GM21529 (cell line): ENCODE measurements at regions not wholly inside any gene's neighbourhood (a gene's known extent, or its start where the extent isn't known, plus 50 kb on each side); places are given as distances from the start of the nearest gene placed in this dataset.
A peak's percentile ranks its signal among the peaks of the same experiment; 100 is the strongest.
"Not testable (repeated sequence)": the region's sequence is repeated elsewhere in the genome, so short reads cannot be mapped to it uniquely, and the experiment has no call there.

Experiments
- ATAC-seq: cut with Tn5 transposase; IDR thresholded peaks from one replicate; pipeline ENCODE4 v1.9.1; 2021; ENCODE audit not compliant: unreplicated experiment

DNA sequence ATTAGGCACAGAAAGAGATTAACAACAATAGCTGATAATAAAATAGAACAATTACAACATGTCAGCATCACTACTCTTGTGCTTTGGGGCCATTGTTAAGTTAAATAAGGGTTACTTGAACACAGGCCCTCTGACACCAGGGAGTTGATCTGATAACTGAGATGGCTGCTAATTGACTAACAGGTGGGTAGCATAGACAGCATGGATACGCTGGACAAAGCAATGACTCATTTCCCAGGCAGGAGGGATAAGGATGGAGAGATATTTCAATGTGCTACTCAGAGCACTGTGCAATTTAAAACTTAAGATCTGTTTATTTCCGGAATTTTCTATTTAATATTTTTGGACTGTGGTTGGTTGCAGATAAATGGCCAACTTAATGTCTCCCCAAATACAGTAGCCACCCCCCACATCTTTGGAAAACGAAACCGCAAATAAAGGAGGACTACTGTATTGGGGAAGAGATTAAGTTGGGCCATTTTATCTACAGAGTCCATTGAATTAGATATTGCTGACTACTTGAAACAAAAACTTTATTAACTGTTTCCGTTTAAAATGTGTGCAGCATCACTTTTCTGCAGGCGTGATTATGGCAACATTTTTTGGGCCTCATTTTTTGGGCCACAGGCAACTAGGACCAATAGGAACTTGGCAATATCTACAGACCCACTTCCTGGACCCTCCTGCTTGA is 200.6 kb upstream of the KLF3 start:
- ATAC-seq, result no peak

DNA sequence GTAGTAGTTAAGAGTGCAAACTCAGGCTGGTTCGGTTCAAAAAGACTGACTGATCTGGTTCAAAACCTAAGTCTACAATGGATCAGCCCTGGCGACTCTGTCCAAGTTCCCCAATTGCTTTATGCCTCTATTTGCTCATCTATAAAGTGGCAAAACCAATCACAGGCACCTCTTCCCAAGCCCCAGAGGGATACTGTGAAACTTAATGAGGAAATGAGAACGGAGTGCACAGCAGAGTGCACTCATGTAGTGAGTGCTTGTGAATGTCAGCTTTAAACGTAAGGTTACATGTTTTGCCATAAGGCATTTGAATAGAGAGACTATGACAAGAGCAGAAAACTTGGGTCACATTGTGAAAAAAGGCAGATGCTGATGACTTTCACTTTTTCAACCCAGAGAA is 199.7 kb upstream of the KLF3 start:
- no peak for ATAC-seq

DNA sequence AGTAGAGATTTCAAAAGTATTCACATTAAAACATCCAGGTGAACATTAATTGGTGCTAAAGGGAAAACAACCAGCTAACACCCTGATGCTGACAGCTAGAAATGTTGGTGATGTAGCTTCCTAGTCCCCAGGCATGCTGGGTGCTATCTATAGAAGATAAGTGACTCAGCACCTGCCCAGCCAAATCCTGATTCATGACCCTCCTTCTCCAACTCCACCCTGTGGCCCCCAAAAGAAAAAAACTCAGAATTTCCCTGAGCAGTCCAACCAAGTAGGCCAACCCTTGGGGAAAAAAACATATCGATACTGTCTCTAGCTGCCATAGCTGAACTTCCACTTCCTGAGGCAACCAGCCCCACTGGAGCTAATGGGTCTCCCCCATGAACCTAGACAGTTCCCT is 197.6 kb upstream of the KLF3 start:
- ATAC-seq, result no peak

DNA sequence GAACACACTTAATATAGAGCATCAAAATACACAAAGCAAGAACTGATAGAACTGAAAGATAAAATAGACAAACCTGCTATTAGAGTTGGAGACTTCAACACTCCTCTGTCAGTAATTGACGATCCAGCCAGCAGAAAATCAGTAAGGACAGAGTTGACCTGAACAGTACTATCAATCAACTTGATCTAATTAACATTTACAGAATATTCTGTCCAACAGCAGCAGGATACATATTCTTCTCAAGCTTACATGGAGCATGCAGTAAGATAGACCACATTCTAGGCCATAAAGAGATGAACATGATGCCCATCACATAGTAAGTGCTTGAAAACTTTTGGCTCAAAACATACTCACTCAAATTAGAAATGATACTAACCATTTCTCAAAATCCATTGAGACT is 196.7 kb upstream of the KLF3 start:
- no peak for ATAC-seq

DNA sequence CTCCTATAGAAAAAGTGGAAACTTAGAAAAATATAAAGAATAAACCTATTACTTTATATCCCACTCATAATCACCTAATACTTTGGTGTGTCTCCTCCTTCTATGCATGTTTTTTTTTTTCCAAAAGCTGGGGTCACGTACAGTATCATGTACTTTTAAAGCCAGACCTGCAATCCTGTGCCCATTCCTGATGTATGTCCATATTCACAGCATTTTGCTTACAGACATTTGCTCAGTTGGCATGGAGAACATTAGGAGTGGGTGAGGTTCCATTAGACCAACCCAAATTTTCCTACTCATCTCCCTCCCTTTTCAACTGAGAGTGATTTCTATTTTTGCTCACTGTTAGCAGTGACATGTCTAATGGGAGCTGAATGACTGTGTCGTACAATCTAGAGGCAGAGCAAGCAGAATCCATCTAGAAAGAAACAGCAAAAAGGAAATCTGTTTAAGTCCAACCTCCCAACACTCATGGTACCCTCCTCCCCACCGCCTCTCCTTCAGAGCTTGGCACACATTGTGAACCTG is 195.6 kb upstream of the KLF3 start:
- ATAC-seq, result no peak

DNA sequence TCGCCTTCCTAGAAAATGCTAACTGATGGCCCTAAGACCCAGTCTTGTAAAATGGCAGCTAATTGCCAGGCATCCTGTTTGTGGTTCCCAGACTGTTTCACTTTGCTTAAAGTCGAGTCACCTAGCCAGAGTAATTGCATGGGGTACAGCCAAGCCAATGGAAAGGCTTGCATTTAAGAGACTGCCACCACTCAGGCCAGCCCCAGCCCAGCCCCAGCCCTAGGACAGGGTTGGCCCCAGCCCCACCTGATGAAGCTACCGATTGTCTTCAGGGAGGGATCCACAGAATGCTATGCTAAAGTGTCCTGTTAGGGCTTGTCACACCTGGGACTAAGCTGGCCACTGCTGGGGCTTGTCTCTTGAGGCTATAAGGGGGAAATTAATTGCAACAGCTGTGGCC is 194.6 kb upstream of the KLF3 start:
- ATAC-seq, result no peak

DNA sequence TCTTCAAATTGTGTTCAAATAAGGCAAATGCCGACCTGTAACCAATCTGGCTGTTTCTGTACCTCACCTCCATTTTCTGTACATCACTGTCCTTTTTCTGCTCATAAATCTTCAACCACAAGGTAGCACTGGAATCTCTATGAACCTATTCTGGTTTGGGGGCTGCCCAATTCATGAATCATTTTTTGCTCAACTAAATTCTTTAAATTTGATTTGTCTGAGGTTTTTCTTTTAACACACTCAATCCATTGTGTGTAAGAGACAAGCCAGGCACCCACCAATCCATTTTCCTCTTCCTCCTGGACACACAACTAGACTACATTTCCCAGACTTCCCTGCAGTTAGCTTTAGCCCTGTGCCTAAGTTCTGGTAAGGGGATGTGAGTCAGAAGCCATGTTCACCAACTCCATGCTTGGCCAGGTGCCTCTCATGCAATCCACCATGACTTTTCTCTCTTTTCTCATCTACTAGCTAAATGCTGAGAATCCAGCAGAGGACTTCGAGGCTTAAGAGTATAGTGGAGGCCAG is 193.2 kb upstream of the KLF3 start:
- no peak for ATAC-seq

DNA sequence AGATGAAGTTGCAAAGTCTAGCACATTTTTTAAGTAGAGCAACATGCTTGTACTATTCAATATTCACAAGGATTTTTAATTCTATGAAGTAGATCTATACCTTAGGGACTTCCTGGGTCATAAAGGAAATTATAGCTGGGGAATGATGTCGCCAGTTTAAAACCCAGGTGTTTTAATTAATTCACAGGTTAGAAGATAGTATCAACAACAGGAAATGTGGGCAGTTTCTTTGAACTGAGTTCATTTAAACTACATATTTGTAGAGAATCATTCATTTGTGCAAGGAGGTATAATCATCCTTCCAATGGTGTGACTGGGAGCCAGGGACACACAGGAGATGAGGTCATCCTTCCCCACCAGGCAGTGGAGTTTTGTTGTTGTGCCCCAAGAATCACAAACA is 181.3 kb upstream of the KLF3 start:
- no peak for ATAC-seq

DNA sequence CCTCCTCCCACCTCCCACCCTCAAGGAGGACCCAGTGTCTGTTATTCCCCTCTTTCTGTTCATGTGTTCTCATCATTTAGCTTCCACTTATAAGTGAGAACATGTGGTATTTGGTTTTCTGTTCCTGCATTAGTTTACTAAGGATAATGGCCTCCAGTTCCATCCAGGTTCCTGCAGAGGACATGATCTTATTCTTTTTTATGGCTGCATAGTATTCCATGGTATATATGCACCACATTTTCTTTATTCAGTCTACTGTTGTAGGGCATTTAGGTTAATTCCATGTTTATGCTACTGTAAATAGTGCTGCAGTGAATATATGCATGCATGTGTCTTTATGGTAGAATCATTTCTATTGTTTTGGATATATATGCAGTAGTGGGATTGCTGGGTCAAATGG is 180.4 kb upstream of the KLF3 start:
- not testable (repeated sequence) for ATAC-seq

DNA sequence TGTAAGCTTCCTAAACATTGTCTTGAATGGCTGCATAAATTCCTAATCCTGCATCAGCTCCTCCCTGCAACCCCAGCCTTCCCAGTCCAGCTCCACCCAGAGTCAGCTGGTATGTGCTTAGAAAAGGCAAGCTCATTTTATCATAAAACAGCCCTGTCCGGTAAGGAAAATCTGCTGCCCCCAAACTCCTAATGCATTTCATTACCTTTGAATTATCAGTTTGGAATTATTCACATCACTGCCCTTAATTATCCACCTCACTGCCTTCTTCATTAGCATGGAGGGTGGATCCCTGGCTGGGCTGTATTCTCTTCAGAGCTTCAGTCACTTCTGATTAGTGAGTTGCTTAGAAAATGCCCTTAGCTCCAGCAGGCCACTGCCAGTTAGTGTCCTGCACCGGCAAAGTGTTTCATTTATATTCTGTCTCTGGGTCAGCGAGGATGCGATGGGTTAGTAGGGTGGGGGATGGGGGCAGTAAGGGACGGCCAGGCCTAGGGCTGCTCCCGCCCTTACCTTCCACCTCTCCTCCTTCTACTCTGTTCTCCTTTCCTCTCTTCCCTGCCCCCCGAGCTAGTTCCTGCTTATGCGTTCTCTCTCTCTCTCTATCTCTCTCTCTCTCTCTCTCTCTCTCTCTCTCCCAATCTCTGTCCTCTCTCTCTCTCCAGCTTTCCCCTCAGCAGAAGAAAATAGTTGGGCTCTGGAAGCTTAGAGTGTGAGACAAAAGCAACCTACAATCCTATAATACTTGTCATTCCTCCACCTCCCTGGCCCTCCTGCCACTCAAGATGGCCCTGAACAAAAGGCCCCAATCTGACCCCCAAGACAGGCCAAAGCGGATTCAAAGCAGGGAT is 174.8 kb upstream of the KLF3 start:
- no peak for ATAC-seq

DNA sequence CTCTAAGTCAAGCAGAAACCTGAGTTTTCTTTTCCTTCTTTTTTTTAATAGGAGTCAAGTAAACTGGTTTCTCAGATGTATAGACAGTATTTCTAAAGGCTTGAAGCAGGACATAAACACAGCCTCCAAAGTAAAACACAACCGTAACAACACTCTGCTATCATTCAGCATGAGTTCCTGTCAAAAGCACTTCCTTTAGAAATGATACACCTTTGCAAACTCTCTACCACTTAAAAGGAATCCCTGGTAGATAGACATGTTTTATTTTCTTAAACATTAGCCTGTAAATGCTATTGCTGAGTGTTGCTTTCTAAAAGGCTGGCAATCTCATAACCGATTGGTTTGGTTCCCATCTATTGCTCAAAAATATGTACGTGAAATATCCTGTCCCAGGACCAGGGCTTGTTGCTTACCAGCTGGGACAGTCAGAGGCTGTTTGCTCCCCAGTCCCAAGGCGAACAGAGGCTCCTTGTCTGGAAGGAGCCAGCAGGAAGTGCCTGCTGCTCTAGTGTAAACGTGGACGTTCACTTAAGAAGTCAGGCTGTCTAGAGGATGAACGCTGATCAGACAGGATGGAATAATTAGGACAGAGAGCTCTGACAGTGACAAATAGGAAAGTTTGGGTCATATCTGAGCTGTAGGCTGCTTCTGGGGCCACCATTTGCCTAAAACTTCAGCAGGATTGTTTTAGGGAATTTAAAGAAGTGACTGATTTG is 173.9 kb upstream of the KLF3 start:
- no peak for ATAC-seq

DNA sequence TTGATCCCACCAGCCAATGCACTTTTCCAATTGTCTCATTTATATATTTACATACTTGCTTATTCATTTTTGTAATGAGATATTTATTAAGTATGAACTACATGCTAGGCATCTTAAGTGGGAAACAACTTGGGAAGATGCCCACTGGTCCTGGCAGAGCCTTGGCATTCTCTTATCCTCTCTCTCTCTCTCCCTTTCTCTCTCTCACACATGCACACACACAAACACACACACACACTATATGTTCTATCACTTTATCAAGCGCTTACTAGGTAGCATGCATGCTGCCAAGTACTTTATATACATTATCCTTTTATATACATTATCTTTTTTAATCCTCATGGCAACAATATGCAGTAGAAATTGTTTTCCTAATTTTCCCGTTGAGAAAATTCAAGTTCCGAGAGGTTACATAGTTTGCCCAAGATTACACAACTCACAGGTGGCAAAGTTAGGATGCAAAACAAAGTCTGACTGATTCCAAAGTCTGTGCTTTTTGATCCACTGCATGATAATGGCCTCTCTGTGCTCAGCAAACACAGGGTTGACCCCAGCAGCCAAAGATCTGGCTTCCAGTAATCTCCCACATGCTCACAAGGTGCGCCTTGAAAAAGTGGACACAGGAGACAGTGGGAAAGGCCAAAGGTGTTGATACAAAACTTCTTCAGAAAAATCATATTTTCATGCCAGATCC is 173.1 kb upstream of the KLF3 start:
- no peak for ATAC-seq

DNA sequence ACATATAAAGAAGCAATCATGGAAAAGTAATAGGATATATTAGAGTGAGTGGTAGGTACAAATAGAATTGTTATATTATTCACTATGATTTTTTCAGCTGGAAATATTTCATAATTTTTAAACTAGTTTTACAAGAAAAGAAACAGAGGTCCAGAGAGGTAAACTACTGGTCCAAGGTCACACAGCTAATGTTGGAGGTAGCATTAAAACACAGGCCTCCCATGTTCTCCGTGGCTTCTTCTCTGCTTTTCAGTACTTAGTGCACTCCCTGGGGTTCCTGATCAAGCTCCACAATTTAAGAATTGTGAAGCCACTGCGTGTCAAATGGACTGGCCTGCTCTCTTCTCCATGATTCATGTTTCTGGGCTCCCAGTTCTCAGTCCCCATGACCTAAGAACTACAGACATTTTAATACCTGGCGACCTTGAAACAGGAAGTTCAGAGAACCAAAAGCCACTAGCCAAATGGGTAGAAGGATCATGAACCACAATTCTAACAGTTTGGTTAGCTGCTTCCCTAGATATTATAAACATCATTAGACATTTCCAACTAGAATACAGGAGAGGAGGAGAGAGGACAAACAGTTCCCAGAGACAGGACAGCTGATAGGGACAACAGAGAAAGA is 172.0 kb upstream of the KLF3 start:
- no peak for ATAC-seq

DNA sequence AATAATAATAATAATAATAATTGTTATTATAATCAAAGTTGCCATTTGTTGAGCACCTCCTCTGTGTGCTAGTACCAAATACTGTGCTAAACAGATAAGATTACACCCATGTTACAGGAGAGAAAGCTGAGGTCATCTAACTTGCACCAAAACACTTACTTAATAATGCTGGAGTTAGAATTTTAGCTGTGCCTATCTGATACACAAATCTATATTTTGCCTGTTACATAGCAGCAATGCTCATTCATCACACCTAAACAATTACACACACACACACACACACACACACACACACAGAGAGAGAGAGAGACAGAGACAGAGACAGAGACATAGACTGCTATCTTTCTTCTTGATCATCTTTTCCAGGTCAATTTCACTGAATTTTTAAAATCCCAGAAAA is 170.9 kb upstream of the KLF3 start:
- ATAC-seq, result no peak

DNA sequence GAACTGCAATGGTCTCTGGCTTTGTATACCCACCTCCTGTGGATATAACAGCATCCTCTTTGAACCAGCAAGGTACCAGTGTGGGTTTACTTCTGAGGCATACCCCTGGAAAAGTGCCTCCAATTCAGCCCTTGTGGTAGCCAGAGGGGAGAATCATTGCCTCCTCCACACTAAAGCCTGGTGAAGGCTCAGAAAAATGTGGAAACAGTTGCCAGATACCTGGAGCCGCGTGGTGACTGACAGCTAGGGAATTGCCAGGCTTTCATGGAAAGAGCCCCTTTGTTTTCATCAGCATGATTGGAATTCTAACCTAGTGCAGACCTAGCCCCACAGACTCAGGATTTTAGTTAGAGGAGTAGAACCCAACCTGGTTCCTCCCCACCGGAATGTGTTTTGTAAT is 168.6 kb upstream of the KLF3 start:
- ATAC-seq, result no peak

DNA sequence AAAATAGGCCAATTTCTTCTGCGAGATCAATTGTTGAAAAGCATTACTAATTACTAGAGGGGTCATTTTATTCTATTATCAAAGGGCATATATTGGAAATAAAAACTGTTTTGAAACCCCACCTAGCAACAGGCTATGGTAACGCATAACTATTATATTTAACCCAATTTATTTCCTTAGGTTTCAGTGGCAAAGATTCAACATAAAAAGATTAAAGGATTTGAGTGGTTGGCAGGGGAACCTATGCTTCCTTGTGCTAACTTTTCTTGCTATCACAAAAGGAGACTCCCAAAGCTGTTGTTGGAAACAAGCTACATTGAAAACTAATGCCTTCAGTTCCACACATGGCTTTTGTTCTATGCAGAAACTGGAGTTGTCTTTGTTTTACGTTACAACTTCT is 166.9 kb upstream of the KLF3 start:
- ATAC-seq, result no peak

DNA sequence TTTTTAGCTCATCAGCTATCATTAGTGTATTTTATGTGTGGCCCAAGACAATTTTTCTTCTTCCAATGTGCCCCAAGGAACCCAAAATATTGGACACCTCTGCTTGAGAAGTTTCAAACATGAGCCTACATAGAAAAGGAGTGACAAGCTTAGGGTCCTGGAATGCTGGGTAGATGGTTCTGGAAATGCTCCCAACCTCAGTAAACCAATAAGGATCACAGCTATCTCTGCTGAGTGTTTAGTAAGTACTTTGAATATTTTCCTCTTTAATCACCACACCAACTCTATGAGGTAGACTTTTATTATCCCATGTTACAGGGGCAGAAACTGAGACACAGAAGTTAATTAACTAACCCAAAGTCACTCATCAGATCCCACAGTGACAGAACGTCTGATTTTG is 164.9 kb upstream of the KLF3 start:
- ATAC-seq, result no peak

DNA sequence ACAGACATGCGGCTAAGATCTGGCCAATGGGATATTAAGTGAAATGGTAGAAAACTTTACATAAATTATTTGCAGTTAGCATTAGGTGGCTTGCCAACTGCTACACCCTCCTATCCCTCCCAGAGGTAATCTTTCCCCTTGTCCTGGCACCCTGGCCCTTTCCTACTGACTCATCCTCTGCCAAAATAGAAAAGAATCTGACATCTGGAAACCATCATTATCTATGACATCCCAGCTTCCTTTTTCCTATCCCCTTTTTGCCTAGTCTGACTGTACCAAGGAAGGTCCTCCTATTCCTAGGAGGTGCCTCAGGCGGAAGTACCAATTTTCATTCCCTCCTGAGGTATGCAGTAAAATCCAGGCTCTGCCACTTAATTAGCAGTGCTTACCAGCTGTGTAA is 163.6 kb upstream of the KLF3 start:
- ATAC-seq, result no peak

DNA sequence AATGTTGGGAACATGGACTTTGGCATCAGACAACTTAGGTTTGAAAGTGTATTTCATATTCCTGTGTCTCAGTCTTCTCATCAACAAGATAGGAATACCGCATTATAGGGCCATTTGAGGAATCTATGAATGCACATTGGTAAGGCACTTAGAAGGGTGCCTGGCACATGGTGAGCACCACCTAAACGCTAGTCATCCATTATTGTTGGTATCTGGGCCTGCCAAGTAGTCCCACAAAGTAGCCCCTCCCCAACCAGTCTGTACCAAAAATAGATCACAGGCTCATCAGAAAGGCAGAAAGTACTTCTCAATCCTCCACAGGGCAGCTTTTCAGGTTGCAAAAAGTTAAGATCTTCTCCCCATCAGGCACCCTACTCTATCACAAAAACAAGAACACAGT is 162.3 kb upstream of the KLF3 start:
- no peak for ATAC-seq

DNA sequence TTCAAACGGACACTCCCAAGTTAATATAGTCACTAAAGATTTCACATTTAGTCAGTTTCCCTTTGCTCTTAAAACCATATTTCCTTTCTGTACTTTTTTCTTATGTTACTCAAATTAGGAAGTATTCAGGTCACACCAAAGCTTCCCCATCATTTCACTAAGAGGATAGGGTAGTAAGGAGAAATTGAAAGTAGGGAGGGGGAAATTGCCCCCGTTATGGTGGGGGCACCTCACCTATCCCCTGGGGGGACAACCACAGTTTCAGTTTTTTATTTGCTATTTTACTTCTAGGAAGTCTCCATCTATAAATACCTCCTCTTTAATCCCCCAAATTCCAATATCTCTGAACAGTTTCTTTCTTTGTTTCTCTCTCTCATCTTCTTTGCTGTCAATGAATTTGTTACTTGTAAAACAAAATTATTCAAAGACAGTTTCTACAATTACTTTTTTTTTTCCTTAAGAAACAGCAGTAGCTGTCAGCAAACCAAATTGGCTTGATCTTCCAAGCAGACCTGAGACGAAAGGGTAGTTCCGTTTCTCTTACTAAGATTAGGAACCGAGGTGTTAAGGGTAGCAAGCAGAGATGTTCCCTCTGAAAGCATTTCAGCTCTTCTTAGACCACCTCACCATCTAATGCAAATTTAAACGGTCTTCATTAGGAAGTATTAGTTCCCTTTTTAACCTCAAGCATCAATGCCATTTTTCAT is 160.2 kb upstream of the KLF3 start:
- ATAC-seq, result peak; percentile 94
